ENCODE measurements at regions not wholly inside any gene's neighbourhood (a gene's known extent, or its start where the extent isn't known, plus 50 kb on each side); places are given as distances from the start of the nearest gene placed in this dataset.

- no peak for DNase-seq (ENCODE audit: low spot score)
- ChIA-PET CTCF (no interaction called here), POLR2A (no interaction called here)
- Mint-ChIP-seq H3K27me3 (ENCODE audit: low read depth) (peaks cover 22% of the 10 kb centered on the region), H3K4me3 (no peak overlapping the region), H3K36me3 (peaks cover 9% of the 10 kb centered on the region), H3K4me1 (peaks cover 12% of the 10 kb centered on the region), H3K27ac (no peak overlapping the region), H3K9me3 (peaks cover 26% of the 10 kb centered on the region)
- no peak for ATAC-seq
- TF ChIP-seq NFE2L1 (CRISPR knock-in tag; IDR thresholded peaks at IDR 0.05) = no peak
- TF ChIP-seq ZNF423 (CRISPR knock-in tag; IDR thresholded peaks at IDR 0.05) = no peak
Observed at GRCh38 chr16:16791051-16791450, 412.1 kb downstream of the NPIPA7 start.

GRCh38 chr16:16797239-16797638, 418.3 kb downstream of the NPIPA7 start:
- CTCF ChIA-PET = no interaction called here
- peaks cover 2% of the 10 kb centered on the region for H3K9me3 Mint-ChIP-seq
- POLR2A ChIA-PET = no interaction called here
- H3K36me3 Mint-ChIP-seq = no peaks in the 10 kb centered on the region
- TF ChIP-seq ZNF232 (CRISPR knock-in tag; IDR thresholded peaks at IDR 0.05) (no peak), NR1H2 (CRISPR knock-in tag; IDR thresholded peaks at IDR 0.05) (no peak), ZNF671 (CRISPR knock-in tag; IDR thresholded peaks at IDR 0.05) (no peak), SP1 (CRISPR knock-in tag; conservative IDR thresholded peaks at IDR 0.05) (no peak), OVOL2 (CRISPR knock-in tag; IDR thresholded peaks at IDR 0.05; ENCODE audit: borderline replicate concordance) (no peak)
- DNase-seq (ENCODE audit: low spot score) = peak; percentile 17
- no peak overlapping the region for H3K27ac Mint-ChIP-seq
- H3K27me3 Mint-ChIP-seq (ENCODE audit: low read depth) = peaks cover 22% of the 10 kb centered on the region
- H3K4me3 Mint-ChIP-seq = no peak overlapping the region
- H3K4me1 Mint-ChIP-seq = no peaks in the 10 kb centered on the region
- ATAC-seq = no peak

- H3K36me3 Mint-ChIP-seq = no peaks in the 10 kb centered on the region
- ChIA-PET CTCF (no interaction called here), POLR2A (no interaction called here)
- H3K9me3 Mint-ChIP-seq = peaks cover 7% of the 10 kb centered on the region
- no peak overlapping the region for H3K27ac Mint-ChIP-seq
- peaks cover 16% of the 10 kb centered on the region for H3K27me3 Mint-ChIP-seq (ENCODE audit: low read depth)
- no peak for ATAC-seq
- H3K4me1 Mint-ChIP-seq = no peaks in the 10 kb centered on the region
- no peak for TF ChIP-seq ZBTB43 (CRISPR knock-in tag; IDR thresholded peaks at IDR 0.05)
- TF ChIP-seq ZNF219 (CRISPR knock-in tag; IDR thresholded peaks at IDR 0.05; ENCODE audit: borderline replicate concordance) = no peak
- TF ChIP-seq IRF1 (CRISPR knock-in tag; IDR thresholded peaks at IDR 0.05) = no peak
- no peak for TF ChIP-seq SP1 (CRISPR knock-in tag; conservative IDR thresholded peaks at IDR 0.05)
- TF ChIP-seq ZNF532 (CRISPR knock-in tag; IDR thresholded peaks at IDR 0.05; ENCODE audit: borderline replicate concordance) = no peak
- TF ChIP-seq NFYB (CRISPR knock-in tag; conservative IDR thresholded peaks at IDR 0.05; ENCODE audit: low read depth) = no peak
- no peak for TF ChIP-seq RORB (CRISPR knock-in tag; IDR thresholded peaks at IDR 0.05)
- TF ChIP-seq SMAD3 (CRISPR knock-in tag; IDR thresholded peaks at IDR 0.05; ENCODE audit: borderline replicate concordance) = no peak
- TF ChIP-seq HMGA2 (CRISPR knock-in tag; IDR thresholded peaks at IDR 0.05) = no peak
- TF ChIP-seq MXD4 (CRISPR knock-in tag; IDR thresholded peaks at IDR 0.05; ENCODE audit: borderline replicate concordance) = no peak
- H3K4me3 Mint-ChIP-seq = no peak overlapping the region
- no peak for DNase-seq (ENCODE audit: low spot score)
Observed at GRCh38 chr16:16798504-16798903, 419.6 kb downstream of the NPIPA7 start.

GRCh38 chr16:16805809-16806208, 426.9 kb downstream of the NPIPA7 start:
- DNase-seq (ENCODE audit: low spot score) (no peak), ATAC-seq (no peak)
- Mint-ChIP-seq H3K4me3 (no peak overlapping the region), H3K4me1 (no peaks in the 10 kb centered on the region), H3K27me3 (ENCODE audit: low read depth) (peaks cover 4% of the 10 kb centered on the region), H3K36me3 (0 out of 2 replicates have a peak, but pooled peaks cover 4% of the 10 kb centered on the region), H3K9me3 (peaks cover 26% of the 10 kb centered on the region), H3K27ac (no peak overlapping the region)
- CTCF ChIA-PET = no interaction called here
- POLR2A ChIA-PET = no interaction called here
- no peak for TF ChIP-seq ZNF425 (CRISPR knock-in tag; conservative IDR thresholded peaks at IDR 0.05)
- TF ChIP-seq FOXP4 (CRISPR knock-in tag; IDR thresholded peaks at IDR 0.05) = no peak
- no peak for TF ChIP-seq NR1H2 (CRISPR knock-in tag; IDR thresholded peaks at IDR 0.05)
- no peak for TF ChIP-seq USF2 (CRISPR knock-in tag; IDR thresholded peaks at IDR 0.05)
- no peak for TF ChIP-seq GRHL2 (CRISPR knock-in tag; IDR thresholded peaks at IDR 0.05; ENCODE audit: insufficient replicate concordance, severe bottlenecking)

All from WTC11 (cell line).